IMR-90 (cell line): ENCODE measurements at regions not wholly inside any gene's neighbourhood (a gene's known extent, or its start where the extent isn't known, plus 50 kb on each side); places are given as distances from the start of the nearest gene placed in this dataset.
A peak's percentile ranks its signal among the peaks of the same experiment; 100 is the strongest.

Source experiments
- ATAC-seq: fragments of 200-7000 bp; cut with Tn5 transposase; 2 replicates; pipeline ENCODE4 v1.9.1; 2020; ENCODE audit warnings: low read depth, mild to moderate bottlenecking, moderate library complexity
- BruUV-seq: library from RNA; stranded (reverse); fragments of 400-500 nt; replicated peaks from 2 replicates; lab custom pipeline; 2021; lab: Mats Ljungman, UMichigan
- CTCF ChIA-PET: fragments of 300-600 bp; formaldehyde crosslinking; extraction: SDS; loops from one replicate; lab custom pipeline; 2021; ENCODE audit warnings: antibody characterized with exemption; lab: Yijun Ruan, JAX
- POLR2A ChIA-PET: fragments of 300-600 bp; sonication (Branson Sonifier 250); formaldehyde crosslinking; loops from one replicate; lab custom pipeline; 2022; ENCODE audit warnings: antibody characterized with exemption; ENCODE audit not compliant: unreplicated experiment; lab: Charles Lee
- DNase-seq: peaks from one replicate; pipeline ENCODE4 v3.0.0; 2013
- H2AFZ ChIP-seq: replicated peaks from 2 replicates; pipeline ENCODE3; 2013; ENCODE audit warnings: low read length, mild to moderate bottlenecking; ENCODE audit not compliant: poor library complexity
- H2AK5ac ChIP-seq: 2 replicates; pipeline ENCODE4 v1.6.1; 2013; ENCODE audit warnings: low read depth, low read length, inconsistent platforms
- H2AK9ac ChIP-seq: replicated peaks from 2 replicates; pipeline ENCODE3; 2013; ENCODE audit warnings: mild to moderate bottlenecking, low read depth, low read length, moderate library complexity; ENCODE audit not compliant: poor library complexity
- H2BK120ac ChIP-seq: 2 replicates; pipeline ENCODE4 v1.6.1; 2013; ENCODE audit warnings: low read depth, low read length, inconsistent platforms
- H2BK15ac ChIP-seq: 3 replicates; pipeline ENCODE4 v1.6.1; 2013; ENCODE audit warnings: low read depth, low read length, inconsistent platforms
- H2BK20ac ChIP-seq: 2 replicates; pipeline ENCODE4 v1.6.1; 2013; ENCODE audit warnings: low read depth, mild to moderate bottlenecking, inconsistent platforms, low read length, moderate library complexity
- H2BK5ac ChIP-seq: 2 replicates; pipeline ENCODE4 v1.6.1; 2013; ENCODE audit warnings: mild to moderate bottlenecking, low read depth, low read length, inconsistent platforms; ENCODE audit not compliant: poor library complexity, severe bottlenecking
- H3K14ac ChIP-seq: replicated peaks from 2 replicates; pipeline ENCODE4 v1.6.1; 2013; ENCODE audit warnings: low read depth, low read length, inconsistent platforms
- H3K18ac ChIP-seq: 2 replicates; pipeline ENCODE4 v1.6.1; 2013; ENCODE audit warnings: low read depth, low read length, control low read depth
- H3K23ac ChIP-seq: 2 replicates; pipeline ENCODE4 v1.6.1; 2013; ENCODE audit warnings: low read depth, low read length, inconsistent platforms
- H3K27ac ChIP-seq: 2 replicates; pipeline ENCODE4 v1.5.1; 2013; ENCODE audit warnings: mild to moderate bottlenecking, control low read depth, low read length; ENCODE audit not compliant: insufficient read depth
- H3K27me3 ChIP-seq: 2 replicates; pipeline ENCODE4 v1.6.1; 2013; ENCODE audit warnings: low read length; ENCODE audit not compliant: control insufficient read depth, insufficient read depth
- H3K36me3 ChIP-seq: 2 replicates; pipeline ENCODE4 v1.6.1; 2013; ENCODE audit warnings: low read length, mixed read lengths; ENCODE audit not compliant: control insufficient read depth, insufficient read depth
- H3K4ac ChIP-seq: 2 replicates; pipeline ENCODE4 v1.6.1; 2013; ENCODE audit warnings: low read depth, low read length, inconsistent platforms
- H3K4me1 ChIP-seq: 2 replicates; pipeline ENCODE4 v1.6.1; 2013; ENCODE audit warnings: low read length, mixed read lengths; ENCODE audit not compliant: control insufficient read depth, insufficient read depth
- H3K4me2 ChIP-seq: 2 replicates; pipeline ENCODE4 v1.6.1; 2013; ENCODE audit warnings: low read depth, mild to moderate bottlenecking, control low read depth, low read length, moderate library complexity
- H3K4me3 ChIP-seq: 2 replicates; pipeline ENCODE4 v1.5.1; 2013; ENCODE audit warnings: low read depth, mild to moderate bottlenecking, control low read depth, low read length, moderate library complexity; ENCODE audit not compliant: insufficient read depth
- H3K56ac ChIP-seq: 2 replicates; pipeline ENCODE4 v1.6.1; 2013; ENCODE audit warnings: low read length, inconsistent platforms; ENCODE audit not compliant: insufficient read depth; ENCODE audit errors: extremely low read depth
- H3K79me1 ChIP-seq, 2 experiments: 2 replicates each; pipeline ENCODE4 v1.6.1; 2013; ENCODE audit warnings: low read length in 2 of 2, inconsistent platforms in 1 of 2, low read depth in 1 of 2
- H3K9ac ChIP-seq: 2 replicates; pipeline ENCODE4 v1.6.1; 2013; ENCODE audit warnings: low read depth, low read length, control low read depth
- H3K9me1 ChIP-seq: 2 replicates; pipeline ENCODE4 v1.6.1; 2013; ENCODE audit warnings: low read length, inconsistent platforms; ENCODE audit not compliant: insufficient read depth
- H3K9me3 ChIP-seq: 2 replicates; pipeline ENCODE4 v1.6.1; 2013; ENCODE audit warnings: low read length; ENCODE audit not compliant: control insufficient read depth, insufficient read depth
- H4K20me1 ChIP-seq: 2 replicates; pipeline ENCODE4 v1.6.1; 2013; ENCODE audit warnings: low read length, inconsistent platforms; ENCODE audit not compliant: insufficient read depth
- H4K5ac ChIP-seq: 2 replicates; pipeline ENCODE4 v1.6.1; 2013; ENCODE audit warnings: mild to moderate bottlenecking, low read depth, low read length, control low read depth
- H4K8ac ChIP-seq, 2 experiments: 2 replicates each; pipeline ENCODE4 v1.6.1; 2013; ENCODE audit warnings: low read depth in 2 of 2, low read length in 2 of 2, control low read depth in 1 of 2, inconsistent platforms in 1 of 2
- H4K91ac ChIP-seq: 2 replicates; pipeline ENCODE4 v1.6.1; 2013; ENCODE audit warnings: low read depth, low read length, inconsistent platforms; ENCODE audit not compliant: insufficient read depth
- CEBPB ChIP-seq: IDR thresholded peaks from 2 replicates; pipeline ENCODE4 v1.6.1; 2012; ENCODE audit warnings: low read depth, low read length, improper control_type of control experiment
- MAFK ChIP-seq: IDR thresholded peaks from 2 replicates; pipeline ENCODE4 v1.6.1; 2012; ENCODE audit warnings: low read depth, low read length, improper control_type of control experiment
- WGBS, 2 experiments: methylation state at CpG; one replicate each; pipeline versions ENCODE4 v1.1.5 to v1.1.7; 2013; ENCODE audit warnings: missing lambda C conversion rate in 2 of 2; ENCODE audit not compliant: insufficient read length in 1 of 2; ENCODE audit errors: extremely low coverage in 2 of 2; 5-methylcytosine and 5-hydroxymethylcytosine counted together
- dilution Hi-C: fragments of 300-500 bp; cut with HindIII; formaldehyde crosslinking; loops from one replicate; pipeline ENCODE4 v1.14.3; 2018; ENCODE audit warnings: low sequenced_read_pairs; ENCODE audit not compliant: unreplicated experiment
- in situ Hi-C: fragments of 300-500 bp; cut with MboI; formaldehyde crosslinking; loops from 3 replicates; pipeline ENCODE4 v1.14.3; 2019; ENCODE audit warnings: low sequenced_read_pairs, inconsistent platforms, mixed read lengths
- intact Hi-C: fragments of 100-400 bp; cut with micrococcal nuclease; formaldehyde crosslinking; loops from 2 replicates; pipeline ENCODE4 v1.10.0; 2022

DNA sequence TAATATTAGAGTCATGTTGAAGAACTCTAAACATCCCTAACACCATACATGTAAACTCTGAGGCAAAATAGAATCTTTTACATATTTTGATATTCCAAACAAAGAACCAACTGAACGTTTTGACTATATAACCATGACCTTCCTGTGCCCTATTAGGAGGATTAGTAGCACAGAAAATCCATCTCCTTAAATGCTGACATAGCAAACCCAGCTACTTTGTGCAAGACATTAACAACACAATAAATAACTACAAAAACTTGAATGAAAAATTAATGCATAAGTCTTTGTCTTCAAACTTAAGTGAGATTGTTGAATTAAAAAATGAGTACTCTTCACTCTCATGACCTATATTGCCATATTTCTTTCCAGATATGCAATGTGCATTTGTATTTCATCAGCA, 450.0 kb upstream of the PDZRN3 start:
- Histone ChIP-seq H4K91ac (no peak overlapping the region), H2BK20ac (no peak overlapping the region), H3K4me3 (no peak overlapping the region), H4K8ac (no peak overlapping the region), H3K4me2 (no peak overlapping the region), H2BK120ac (no peak overlapping the region), H2AK5ac (no peak overlapping the region), H2BK5ac (no peak overlapping the region), H3K9ac (no peak overlapping the region), H3K27ac (no peak overlapping the region), H3K9me1 (no peaks in the 10 kb centered on the region), H3K23ac (no peak overlapping the region), H3K18ac (no peak overlapping the region), H3K4ac (no peak overlapping the region), H3K56ac (no peak overlapping the region), H2BK15ac (no peak overlapping the region), H3K14ac (no peak overlapping the region), H4K5ac (no peak overlapping the region), H3K9me3 (no peaks in the 10 kb centered on the region), H3K27me3 (no peaks in the 10 kb centered on the region), H3K36me3 (no peaks in the 10 kb centered on the region), H2AK9ac (no peak overlapping the region), H4K20me1 (no peaks in the 10 kb centered on the region), H3K4me1 (no peaks in the 10 kb centered on the region), H3K79me1 (no peaks in the 10 kb centered on the region), H2AFZ (no peak overlapping the region)
- ATAC-seq, result no peak
- in situ Hi-C loops, result no loop called here
- intact Hi-C loops, result no loop called here
- POLR2A ChIA-PET, result no interaction called here
- no CpG with 5 or more reads among the region's 1 CpG for WGBS, 2 experiments
- no peak for DNase-seq
- CTCF ChIA-PET, result no interaction called here
- TF ChIP-seq CEBPB, result no peak
- TF ChIP-seq MAFK, result peak; percentile 78
- BruUV-seq, result no TSS peak
- dilution Hi-C loops, result no loop called here
